ENCODE measurements at regions not wholly inside any gene's neighbourhood (a gene's known extent, or its start where the extent isn't known, plus 50 kb on each side); places are given as distances from the start of the nearest gene placed in this dataset.

DNA sequence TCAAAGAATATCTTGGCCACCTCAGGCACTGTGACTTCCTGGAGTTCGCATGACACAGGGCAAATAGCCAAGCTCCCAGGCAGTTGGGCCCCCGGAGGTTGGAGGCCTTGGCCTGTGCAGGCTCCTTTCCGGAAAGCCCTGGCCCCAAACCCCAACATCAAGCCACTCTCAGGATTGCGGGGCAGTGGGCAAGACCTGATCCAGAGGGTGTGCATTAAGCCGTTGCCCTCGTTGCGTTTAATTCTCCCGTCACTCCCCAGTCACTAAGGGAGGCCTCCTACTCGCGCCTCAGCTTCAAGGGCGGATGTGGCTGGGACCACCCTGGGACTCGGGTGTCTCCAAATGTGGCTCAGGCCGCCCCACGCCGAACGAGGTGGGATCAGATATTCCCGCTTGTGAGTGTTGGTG is 60.1 kb downstream of the TMEM174 start:
- no peaks in the 10 kb centered on the region for H3K9me3 ChIP-seq (ENCODE audit: control insufficient read depth, low read length)
- no peaks in the 10 kb centered on the region for H3K79me2 ChIP-seq
- peaks cover 11% of the 10 kb centered on the region for H3K27me3 ChIP-seq (ENCODE audit: control insufficient read depth, insufficient read depth, low read length)
- no peak overlapping the region for H3K9ac ChIP-seq
- peak overlapping the region; percentile 43 for H3K4me3 ChIP-seq (ENCODE audit: low read depth, low read length)
- H3K27ac ChIP-seq = no peak overlapping the region
- H2AFZ ChIP-seq = peak overlapping the region; percentile 74
- H3K36me3 ChIP-seq (ENCODE audit: control insufficient read depth, insufficient read depth, low read length) = no peaks in the 10 kb centered on the region
- peak overlapping the region; percentile 64 for H3K4me2 ChIP-seq (ENCODE audit: low read length)
- TF ChIP-seq, protein P1, sequence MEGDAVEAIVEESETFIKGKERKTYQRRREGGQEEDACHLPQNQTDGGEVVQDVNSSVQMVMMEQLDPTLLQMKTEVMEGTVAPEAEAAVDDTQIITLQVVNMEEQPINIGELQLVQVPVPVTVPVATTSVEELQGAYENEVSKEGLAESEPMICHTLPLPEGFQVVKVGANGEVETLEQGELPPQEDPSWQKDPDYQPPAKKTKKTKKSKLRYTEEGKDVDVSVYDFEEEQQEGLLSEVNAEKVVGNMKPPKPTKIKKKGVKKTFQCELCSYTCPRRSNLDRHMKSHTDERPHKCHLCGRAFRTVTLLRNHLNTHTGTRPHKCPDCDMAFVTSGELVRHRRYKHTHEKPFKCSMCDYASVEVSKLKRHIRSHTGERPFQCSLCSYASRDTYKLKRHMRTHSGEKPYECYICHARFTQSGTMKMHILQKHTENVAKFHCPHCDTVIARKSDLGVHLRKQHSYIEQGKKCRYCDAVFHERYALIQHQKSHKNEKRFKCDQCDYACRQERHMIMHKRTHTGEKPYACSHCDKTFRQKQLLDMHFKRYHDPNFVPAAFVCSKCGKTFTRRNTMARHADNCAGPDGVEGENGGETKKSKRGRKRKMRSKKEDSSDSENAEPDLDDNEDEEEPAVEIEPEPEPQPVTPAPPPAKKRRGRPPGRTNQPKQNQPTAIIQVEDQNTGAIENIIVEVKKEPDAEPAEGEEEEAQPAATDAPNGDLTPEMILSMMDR (IDR thresholded peaks at IDR 0.05) = no peak
- H3K4me1 ChIP-seq = peaks cover 4% of the 10 kb centered on the region

DNA sequence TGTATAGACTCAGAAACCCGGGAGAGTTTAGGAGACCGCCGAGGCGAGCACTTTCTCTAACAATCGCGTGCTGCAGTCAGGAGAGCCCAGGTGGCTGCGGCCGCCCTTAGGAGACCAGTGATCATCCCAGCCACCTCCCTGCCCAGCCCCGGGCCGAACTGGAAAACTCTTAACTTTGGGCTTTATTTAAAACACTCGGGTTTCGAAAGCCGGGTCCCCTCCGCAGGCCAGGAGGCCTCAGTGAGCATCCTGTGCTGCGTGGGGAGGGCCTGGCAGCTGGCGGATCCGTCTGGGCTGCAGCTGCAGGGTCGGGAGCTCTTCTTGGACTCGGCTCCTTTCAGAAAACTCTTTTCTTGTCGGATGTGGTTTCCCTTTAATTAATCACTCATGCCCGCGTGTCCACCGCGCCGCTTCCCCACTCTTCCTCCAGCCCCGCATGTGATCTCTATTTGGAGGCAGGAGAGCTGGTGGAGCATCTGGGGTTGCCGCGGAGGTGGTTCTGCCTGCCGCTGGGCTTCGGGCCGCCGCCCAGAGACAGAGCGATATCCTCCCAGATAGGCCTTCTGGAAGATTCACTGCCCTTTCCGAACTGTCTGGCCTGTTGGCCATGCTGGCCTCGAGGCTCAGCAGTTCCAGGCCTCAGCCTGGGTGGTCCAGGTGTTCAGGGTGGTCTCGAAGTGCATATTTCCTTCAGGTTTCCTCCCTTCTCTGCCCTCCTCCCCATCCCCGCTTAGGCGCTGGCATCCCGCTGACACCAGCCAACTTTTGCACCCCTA is 59.5 kb downstream of the TMEM174 start:
- Histone ChIP-seq H3K27me3 (ENCODE audit: control insufficient read depth, insufficient read depth, low read length) (peaks cover 11% of the 10 kb centered on the region), H3K27ac (no peak overlapping the region), H2AFZ (peak overlapping the region; percentile 74), H3K9me3 (ENCODE audit: control insufficient read depth, low read length) (no peaks in the 10 kb centered on the region), H3K4me3 (ENCODE audit: low read depth, low read length) (no peak overlapping the region), H3K4me2 (ENCODE audit: low read length) (no peak overlapping the region), H3K9ac (no peak overlapping the region), H3K79me2 (no peaks in the 10 kb centered on the region), H3K4me1 (peaks cover 4% of the 10 kb centered on the region), H3K36me3 (ENCODE audit: control insufficient read depth, insufficient read depth, low read length) (no peaks in the 10 kb centered on the region)
- TF ChIP-seq, protein P1 (IDR thresholded peaks at IDR 0.05) = no peak

DNA sequence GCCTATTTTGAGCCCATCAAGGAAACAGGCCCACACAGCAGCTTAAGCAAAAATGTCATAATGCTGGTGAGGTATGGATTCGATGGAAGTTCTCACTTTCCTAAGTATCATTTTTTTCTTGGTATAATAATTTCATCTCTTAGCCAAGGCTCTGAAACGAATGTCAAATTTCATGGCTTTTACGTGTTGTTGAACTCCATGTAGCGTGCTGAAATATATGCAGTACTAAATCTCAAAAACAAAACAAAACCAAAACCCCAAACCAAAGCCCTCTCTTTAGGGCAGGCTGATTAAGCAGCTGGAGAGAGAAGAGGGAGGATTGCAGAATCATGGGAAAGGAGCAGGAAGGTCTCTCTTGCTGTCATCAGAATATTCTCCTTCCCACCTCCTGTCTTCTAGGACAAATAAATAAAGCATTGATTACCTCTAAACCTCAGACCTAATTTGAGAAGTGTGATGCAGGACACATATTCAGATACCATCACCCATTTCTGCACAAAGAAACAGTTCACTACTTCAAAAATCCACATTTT is 58.3 kb downstream of the TMEM174 start:
- TF ChIP-seq, protein P1 (IDR thresholded peaks at IDR 0.05) = no peak
- Histone ChIP-seq H3K9ac (no peak overlapping the region), H3K27me3 (ENCODE audit: control insufficient read depth, insufficient read depth, low read length) (peaks cover 11% of the 10 kb centered on the region)

DNA sequence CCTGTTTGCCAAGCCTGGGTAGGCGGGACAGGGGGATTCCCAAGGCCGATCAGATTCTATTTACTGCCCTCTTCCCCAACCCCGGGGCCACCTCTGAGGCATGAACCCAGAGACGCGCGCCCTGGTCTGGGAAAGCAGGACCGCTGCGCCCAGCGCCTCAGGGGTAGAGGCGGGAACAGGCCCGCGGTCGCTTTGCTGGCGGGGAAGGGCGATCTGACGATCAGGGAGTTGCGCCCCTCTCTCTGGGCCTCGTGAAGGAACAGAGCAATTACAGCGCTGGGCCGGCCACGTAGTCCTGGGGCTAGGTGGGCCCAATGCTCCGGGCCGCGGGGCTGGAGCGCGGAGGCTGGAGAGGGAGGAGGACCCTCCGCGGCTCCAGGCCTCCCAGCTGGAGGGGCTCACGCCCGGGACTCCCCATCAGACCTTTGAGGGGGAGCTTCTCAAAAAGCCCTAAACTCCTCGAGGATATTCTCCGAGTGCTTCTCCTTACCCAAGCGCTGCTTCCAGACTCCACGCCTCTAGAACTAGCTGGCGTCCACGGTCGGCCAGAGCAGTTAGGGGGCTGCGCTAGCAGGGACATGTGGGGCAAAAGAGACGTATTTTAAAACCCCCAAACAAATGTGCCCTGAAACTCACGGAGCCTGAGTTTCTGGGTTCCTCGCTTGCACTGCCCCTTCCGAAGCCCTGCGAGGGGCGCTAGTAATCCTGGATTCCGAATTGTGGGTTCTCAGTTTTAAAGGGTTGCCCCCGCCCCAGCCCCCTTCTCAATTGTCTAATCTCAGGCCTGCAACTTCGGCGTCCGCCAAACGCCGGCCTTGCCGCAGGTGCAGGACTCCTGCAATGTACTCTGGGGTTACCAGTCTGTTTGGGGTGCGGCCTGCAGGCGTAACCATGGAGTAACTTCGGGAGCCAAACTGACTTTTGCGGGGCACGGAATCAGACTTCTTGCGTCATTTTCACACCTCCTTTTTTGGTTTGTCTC is 57.6 kb downstream of the TMEM174 start:
- Histone ChIP-seq H3K36me3 (ENCODE audit: control insufficient read depth, insufficient read depth, low read length) (no peaks in the 10 kb centered on the region), H3K27me3 (ENCODE audit: control insufficient read depth, insufficient read depth, low read length) (peaks cover 11% of the 10 kb centered on the region)

More for the DNA sequence above, 58.3 kb downstream of the TMEM174 start:
- Histone ChIP-seq H3K36me3 (ENCODE audit: control insufficient read depth, insufficient read depth, low read length) (no peaks in the 10 kb centered on the region), H3K79me2 (no peaks in the 10 kb centered on the region), H3K9me3 (ENCODE audit: control insufficient read depth, low read length) (no peaks in the 10 kb centered on the region), H3K4me3 (ENCODE audit: low read depth, low read length) (no peak overlapping the region), H2AFZ (no peak overlapping the region), H3K27ac (no peak overlapping the region), H3K4me1 (peaks cover 4% of the 10 kb centered on the region), H3K4me2 (ENCODE audit: low read length) (no peak overlapping the region)

More for the DNA sequence above, 57.6 kb downstream of the TMEM174 start:
- Histone ChIP-seq H3K4me1 (peaks cover 4% of the 10 kb centered on the region), H3K27ac (no peak overlapping the region), H3K4me2 (ENCODE audit: low read length) (no peak overlapping the region), H3K79me2 (no peaks in the 10 kb centered on the region), H3K4me3 (ENCODE audit: low read depth, low read length) (no peak overlapping the region), H3K9ac (no peak overlapping the region), H2AFZ (no peak overlapping the region), H3K9me3 (ENCODE audit: control insufficient read depth, low read length) (no peaks in the 10 kb centered on the region)
- TF ChIP-seq, protein P1 (IDR thresholded peaks at IDR 0.05) = no peak

Data from parathyroid adenoma (tissue), 2 donors.